ENCODE measurements at regions not wholly inside any gene's neighbourhood (a gene's known extent, or its start where the extent isn't known, plus 50 kb on each side); places are given as distances from the start of the nearest gene placed in this dataset.
A peak's percentile ranks its signal among the peaks of the same experiment; 100 is the strongest.

DNA sequence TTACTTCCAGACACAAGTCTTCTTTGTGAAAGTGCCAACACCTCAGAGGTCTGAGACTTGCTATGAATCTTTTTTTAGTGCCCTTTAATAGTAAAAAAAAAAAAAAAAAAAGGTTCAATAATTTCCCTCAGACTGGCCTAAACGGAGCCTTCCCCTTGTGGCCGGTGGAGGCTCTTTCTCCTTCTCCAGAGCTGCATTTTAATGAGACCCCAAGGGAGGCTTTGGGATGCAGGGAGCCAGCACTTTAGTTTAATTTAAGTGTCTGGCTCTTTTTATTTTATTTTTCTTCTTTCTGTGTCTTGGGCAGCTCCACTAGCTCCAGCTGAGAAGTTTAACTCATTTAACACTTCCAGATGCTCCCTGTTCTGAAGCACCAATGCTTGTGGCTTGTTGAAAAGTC, 67.8 kb upstream of the MAPK4 start:
- no peak for DNase-seq (ENCODE audit: low read depth)
- TF ChIP-seq, protein P1, sequence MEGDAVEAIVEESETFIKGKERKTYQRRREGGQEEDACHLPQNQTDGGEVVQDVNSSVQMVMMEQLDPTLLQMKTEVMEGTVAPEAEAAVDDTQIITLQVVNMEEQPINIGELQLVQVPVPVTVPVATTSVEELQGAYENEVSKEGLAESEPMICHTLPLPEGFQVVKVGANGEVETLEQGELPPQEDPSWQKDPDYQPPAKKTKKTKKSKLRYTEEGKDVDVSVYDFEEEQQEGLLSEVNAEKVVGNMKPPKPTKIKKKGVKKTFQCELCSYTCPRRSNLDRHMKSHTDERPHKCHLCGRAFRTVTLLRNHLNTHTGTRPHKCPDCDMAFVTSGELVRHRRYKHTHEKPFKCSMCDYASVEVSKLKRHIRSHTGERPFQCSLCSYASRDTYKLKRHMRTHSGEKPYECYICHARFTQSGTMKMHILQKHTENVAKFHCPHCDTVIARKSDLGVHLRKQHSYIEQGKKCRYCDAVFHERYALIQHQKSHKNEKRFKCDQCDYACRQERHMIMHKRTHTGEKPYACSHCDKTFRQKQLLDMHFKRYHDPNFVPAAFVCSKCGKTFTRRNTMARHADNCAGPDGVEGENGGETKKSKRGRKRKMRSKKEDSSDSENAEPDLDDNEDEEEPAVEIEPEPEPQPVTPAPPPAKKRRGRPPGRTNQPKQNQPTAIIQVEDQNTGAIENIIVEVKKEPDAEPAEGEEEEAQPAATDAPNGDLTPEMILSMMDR (IDR thresholded peaks at IDR 0.05; ENCODE audit: insufficient read depth, low read length, severe bottlenecking): no peak
- H3K4me3 ChIP-seq (ENCODE audit: low read depth, low read length): no peak overlapping the region
- FAIRE-seq: no peak
- H3K27me3 ChIP-seq (ENCODE audit: control insufficient read depth, insufficient read depth, low read length): no peaks in the 10 kb centered on the region
- no peaks in the 10 kb centered on the region for H3K36me3 ChIP-seq (ENCODE audit: control insufficient read depth, insufficient read depth, low read length)

DNA sequence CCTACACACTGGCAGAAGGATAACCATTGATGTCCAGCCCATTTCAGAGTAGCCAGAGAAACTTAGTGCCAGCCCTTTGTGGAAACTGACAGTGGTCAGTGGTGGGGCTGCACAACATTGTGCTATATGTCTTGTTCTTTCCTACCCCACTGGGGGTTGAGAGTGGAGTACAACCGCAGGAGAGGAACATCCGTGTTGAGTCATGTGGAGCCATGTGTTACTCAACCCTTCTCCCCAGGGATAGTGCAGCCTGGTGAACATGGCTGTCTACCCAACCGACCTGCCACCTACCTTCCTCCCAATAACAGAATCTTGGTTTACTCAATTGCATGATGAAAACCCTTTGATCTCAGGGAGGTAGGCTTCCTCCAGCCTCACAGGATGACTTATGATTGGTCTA, 65.3 kb upstream of the MAPK4 start:
- no peak for DNase-seq (ENCODE audit: low read depth)
- H3K27me3 ChIP-seq (ENCODE audit: control insufficient read depth, insufficient read depth, low read length): no peaks in the 10 kb centered on the region
- no peak for FAIRE-seq
- H3K36me3 ChIP-seq (ENCODE audit: control insufficient read depth, insufficient read depth, low read length): no peaks in the 10 kb centered on the region
- TF ChIP-seq, protein P1 (IDR thresholded peaks at IDR 0.05; ENCODE audit: insufficient read depth, low read length, severe bottlenecking): no peak
- no peak overlapping the region for H3K4me3 ChIP-seq (ENCODE audit: low read depth, low read length)

DNA sequence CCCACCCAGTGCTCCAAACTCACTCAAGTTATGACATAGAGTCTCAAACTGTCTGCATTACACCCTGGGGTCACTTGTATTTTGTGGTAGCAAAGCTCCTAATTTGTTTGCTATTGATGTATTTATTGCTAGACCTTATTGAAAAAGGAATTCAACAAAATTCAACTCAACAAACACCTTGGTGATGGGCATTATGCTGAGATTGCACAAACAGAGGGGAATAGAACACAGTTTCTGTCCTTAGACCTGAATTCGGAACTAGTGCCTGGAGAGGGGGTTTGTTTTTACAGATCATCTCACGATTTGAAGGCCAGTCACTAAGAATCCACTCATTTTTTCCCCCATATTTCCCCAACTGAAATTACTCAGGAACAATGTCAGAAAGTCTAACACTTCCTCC, 53.5 kb upstream of the MAPK4 start:
- FAIRE-seq: no peak
- H3K36me3 ChIP-seq (ENCODE audit: control insufficient read depth, insufficient read depth, low read length): no peaks in the 10 kb centered on the region

DNA sequence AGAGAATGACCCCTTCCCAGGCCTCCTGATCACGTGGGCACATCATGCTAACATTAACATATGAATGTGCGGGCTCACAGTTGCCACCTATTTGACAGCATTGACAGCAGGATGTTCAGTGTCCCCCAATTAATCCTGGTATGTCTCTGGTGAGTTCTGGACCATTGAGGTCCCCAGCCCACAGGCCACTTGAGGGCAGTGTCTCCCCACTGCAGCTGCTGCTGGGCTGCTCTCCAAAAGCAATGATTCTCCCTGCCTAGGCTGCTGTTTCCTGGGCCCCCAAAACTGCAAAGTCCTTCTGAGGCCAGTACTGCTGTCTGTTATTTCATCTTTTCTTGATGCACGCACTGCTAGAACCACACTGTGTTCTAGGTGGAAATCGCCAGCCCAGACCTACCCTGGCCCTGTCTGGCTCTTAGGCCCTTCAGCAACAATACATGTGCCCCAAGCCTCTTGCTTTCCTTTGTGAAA, 52.7 kb upstream of the MAPK4 start:
- TF ChIP-seq, protein P1 (IDR thresholded peaks at IDR 0.05; ENCODE audit: insufficient read depth, low read length, severe bottlenecking): peak; percentile 96
- H3K36me3 ChIP-seq (ENCODE audit: control insufficient read depth, insufficient read depth, low read length): no peaks in the 10 kb centered on the region
- peak; percentile 97 for FAIRE-seq
- no peak overlapping the region for H3K4me3 ChIP-seq (ENCODE audit: low read depth, low read length)
- peak; percentile 38 for DNase-seq (ENCODE audit: low read depth)
- H3K27me3 ChIP-seq (ENCODE audit: control insufficient read depth, insufficient read depth, low read length): no peaks in the 10 kb centered on the region

More for the DNA sequence above, 53.5 kb upstream of the MAPK4 start:
- Histone ChIP-seq H3K27me3 (ENCODE audit: control insufficient read depth, insufficient read depth, low read length) (no peaks in the 10 kb centered on the region), H3K4me3 (ENCODE audit: low read depth, low read length) (no peak overlapping the region)
- DNase-seq (ENCODE audit: low read depth): no peak
- TF ChIP-seq, protein P1 (IDR thresholded peaks at IDR 0.05; ENCODE audit: insufficient read depth, low read length, severe bottlenecking): no peak

DNA sequence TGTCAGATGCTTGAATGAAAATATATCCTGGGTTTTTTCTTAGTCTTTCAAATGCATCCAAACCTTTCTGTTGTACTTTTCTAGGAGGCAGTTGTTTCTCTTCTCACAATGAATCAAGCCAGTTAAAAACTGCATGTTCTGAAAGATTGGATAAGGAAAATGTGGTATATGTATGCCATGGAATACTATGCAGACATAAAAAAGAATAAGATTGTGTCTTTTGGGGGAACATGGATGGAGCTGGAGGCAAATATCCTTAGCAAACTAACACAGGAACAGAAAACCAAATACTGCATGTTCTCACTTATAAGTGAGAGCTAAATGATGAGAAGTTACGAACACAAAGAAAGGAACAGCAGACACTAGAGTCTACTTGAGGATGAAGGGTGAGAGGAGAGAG, 51.7 kb upstream of the MAPK4 start:
- no peak for DNase-seq (ENCODE audit: low read depth)
- no peaks in the 10 kb centered on the region for H3K36me3 ChIP-seq (ENCODE audit: control insufficient read depth, insufficient read depth, low read length)
- H3K27me3 ChIP-seq (ENCODE audit: control insufficient read depth, insufficient read depth, low read length): no peaks in the 10 kb centered on the region
- FAIRE-seq: no peak
- no peak overlapping the region for H3K4me3 ChIP-seq (ENCODE audit: low read depth, low read length)
- TF ChIP-seq, protein P1 (IDR thresholded peaks at IDR 0.05; ENCODE audit: insufficient read depth, low read length, severe bottlenecking): no peak

DNA sequence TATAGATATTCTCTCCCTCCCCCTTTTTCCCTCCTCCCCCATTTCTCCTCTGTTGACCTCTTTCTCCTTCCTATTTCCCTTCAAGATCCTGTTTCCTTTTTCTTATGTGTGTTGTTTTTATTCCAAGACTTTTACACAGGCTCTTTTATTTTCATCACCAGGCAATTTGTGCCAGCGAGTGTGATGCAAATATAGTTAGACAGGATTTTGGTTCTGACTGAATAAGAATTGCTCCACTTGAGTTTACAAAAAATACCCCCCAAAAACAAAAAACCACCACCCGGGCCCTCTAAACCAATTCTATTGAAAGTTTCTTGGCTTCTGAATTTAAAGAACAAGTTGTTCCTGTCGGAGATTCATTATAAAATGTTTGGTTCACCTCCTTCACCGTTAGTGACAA, 50.9 kb upstream of the MAPK4 start:
- DNase-seq (ENCODE audit: low read depth) (no peak), FAIRE-seq (no peak)
- Histone ChIP-seq H3K36me3 (ENCODE audit: control insufficient read depth, insufficient read depth, low read length) (no peaks in the 10 kb centered on the region), H3K27me3 (ENCODE audit: control insufficient read depth, insufficient read depth, low read length) (no peaks in the 10 kb centered on the region), H3K4me3 (ENCODE audit: low read depth, low read length) (no peak overlapping the region)
- TF ChIP-seq, protein P1 (IDR thresholded peaks at IDR 0.05; ENCODE audit: insufficient read depth, low read length, severe bottlenecking): no peak
